Spleen (tissue), 11 donors: ENCODE measurements at regions not wholly inside any gene's neighbourhood (a gene's known extent, or its start where the extent isn't known, plus 50 kb on each side); places are given as distances from the start of the nearest gene placed in this dataset.

Experiments used
- DNase-seq: peaks from one replicate; pipeline ENCODE4 v3.0.0-alpha.2; 2020
- H3K27ac ChIP-seq, 8 donors: fragments of 200-600 bp; sonication (generic) in 7 of 8; 1 replicate in 4 of 8; 2 replicates in 4 of 8; pipeline versions ENCODE4 v1.5.0 to v1.8.0; 2016 to 2021; ENCODE audit warnings: inconsistent platforms in 4 of 8, mild to moderate bottlenecking in 4 of 8, moderate library complexity in 1 of 8
- H3K27me3 ChIP-seq, 7 donors: fragments of 200-600 bp; sonication (generic) in 6 of 7; replicated peaks in 1 of 7; 1 replicate in 4 of 7; 2 replicates in 3 of 7; pipeline versions ENCODE4 v1.5.0 to v1.8.0; 2016 to 2021; ENCODE audit warnings: inconsistent platforms in 3 of 7, mild to moderate bottlenecking in 1 of 7
- H3K36me3 ChIP-seq, 6 donors: fragments of 200-600 bp; sonication (generic) in 5 of 6; 1 replicate in 4 of 6; 2 replicates in 2 of 6; pipeline versions ENCODE4 v1.5.0 to v1.8.0; 2016 to 2021; ENCODE audit warnings: inconsistent platforms in 2 of 6
- H3K4me1 ChIP-seq, 6 donors: fragments of 200-600 bp; sonication (generic) in 5 of 6; 1 replicate in 3 of 6; 2 replicates in 3 of 6; pipeline versions ENCODE4 v1.5.0 to v1.8.0; 2016 to 2021; ENCODE audit warnings: inconsistent platforms in 3 of 6
- H3K4me3 ChIP-seq, 8 donors: fragments of 200-600 bp; sonication (generic) in 7 of 8; 1 replicate in 4 of 8; 2 replicates in 4 of 8; pipeline versions ENCODE4 v1.5.0 to v1.8.0; 2016 to 2021; ENCODE audit warnings: inconsistent platforms in 4 of 8, mild to moderate bottlenecking in 4 of 8, moderate library complexity in 2 of 8
- H3K9me3 ChIP-seq, 8 donors: fragments of 200-600 bp; sonication (generic) in 7 of 8; 1 replicate in 4 of 8; 2 replicates in 4 of 8; pipeline versions ENCODE4 v1.5.0 to v1.8.0; 2016 to 2021; ENCODE audit warnings: inconsistent platforms in 4 of 8
- CTCF ChIP-seq, 11 experiments: fragments of 200-600 bp in 7 of 11; fragments of 450-650 bp in 4 of 11; sonication (generic) in 4 of 11; IDR thresholded peaks in 8 of 11; conservative IDR thresholded peaks in 3 of 11; 1 replicate in 7 of 11; 2 replicates in 4 of 11; pipeline versions ENCODE4 v1.4.0 to v1.8.0; 2016 to 2021; ENCODE audit warnings: antibody characterized with exemption in 11 of 11, inconsistent platforms in 4 of 11, mild to moderate bottlenecking in 1 of 11
- POLR2A ChIP-seq, 3 donors: fragments of 450-650 bp; IDR thresholded peaks; one replicate each; pipeline ENCODE4 v1.5.1; 2017; ENCODE audit warnings: antibody characterized with exemption in 3 of 3, mild to moderate bottlenecking in 1 of 3
- POLR2AphosphoS5 ChIP-seq, 3 donors: sonication (generic); formaldehyde crosslinking; IDR thresholded peaks; one replicate each; pipeline ENCODE4 v1.5.1; 2017; ENCODE audit warnings: antibody characterized with exemption in 3 of 3
- WGBS, 5 donors: extraction: QIAGEN DNeasy Blood & Tissue Kit in 3 of 5; methylation state at CpG; one replicate each; pipeline versions ENCODE4 v1.1.5 to v1.1.7; 2013 to 2018; 5-methylcytosine and 5-hydroxymethylcytosine counted together
- intact Hi-C: fragments of 100-400 bp; cut with DNase I; formaldehyde crosslinking; loops from one replicate; pipeline ENCODE4 v1.15.0; 2023; ENCODE audit warnings: low total_unique reads
- donor health status: healthy with polysubstance abuse.
- donor health status: DM: no; HTN: no; CAD: no; lungs with moderate emphysema.
- donor health status: DM: no; HTN: no; CAD: no.
- donor health status: Bipolar disorder and iron deficiency.
- donor health status: healthy.
- donor health status: DM: no; HTN: no; CAD: no.
- donor health status: DM: yes; HTN: yes; CAD: no.

GRCh38 chr5:126000507-126000906 is 422.7 kb upstream of the GRAMD2B start:
- peaks cover 0 to 3% (median 0%) of the 10 kb centered on the region in 8 donors for H3K9me3 ChIP-seq
- intact Hi-C loops, result no loop called here

GRCh38 chr5:126002222-126002897 is 420.8 kb upstream of the GRAMD2B start:
- intact Hi-C loops, result no loop called here
- DNase-seq, result no peak

More at GRCh38 chr5:126000507-126000906, 422.7 kb upstream of the GRAMD2B start:
- no peak overlapping the region for H3K27ac ChIP-seq
- no peak for DNase-seq
- TF ChIP-seq POLR2A (IDR thresholded peaks at IDR 0.05) (no peak), POLR2AphosphoS5 (IDR thresholded peaks at IDR 0.05) (no peak), CTCF (IDR thresholded peaks at IDR 0.05 in 8 of 11, conservative IDR thresholded peaks at IDR 0.05 in 3 of 11) (no peak)
- no peaks in the 10 kb centered on the region for H3K27me3 ChIP-seq
- no peak overlapping the region for H3K4me3 ChIP-seq
- H3K4me1 ChIP-seq, result peaks cover 0 to 7% (median 0%) of the 10 kb centered on the region in 6 donors
- H3K36me3 ChIP-seq, result no peaks in the 10 kb centered on the region

DNA sequence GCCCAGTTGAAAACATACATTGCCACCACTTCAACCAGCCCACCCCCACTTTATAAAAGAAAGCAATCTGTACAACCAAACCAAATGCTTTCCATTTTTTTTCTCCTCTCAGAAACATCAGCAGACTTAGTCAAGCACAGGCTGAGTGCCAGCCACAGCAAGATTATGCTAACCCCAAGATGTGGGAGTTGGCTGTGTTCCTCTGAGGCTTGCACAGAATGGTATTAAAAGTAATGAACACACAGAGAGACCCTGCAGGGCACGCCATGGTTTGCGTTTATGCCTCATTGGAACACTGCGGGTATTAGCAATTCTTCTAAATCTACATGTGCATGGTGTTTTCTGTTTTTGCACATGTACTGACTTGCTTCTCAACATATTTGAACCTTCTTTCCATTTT is 419.9 kb upstream of the GRAMD2B start:
- H3K27ac ChIP-seq, result no peak overlapping the region
- DNase-seq, result no peak
- no peaks in the 10 kb centered on the region for H3K27me3 ChIP-seq
- TF ChIP-seq POLR2A (IDR thresholded peaks at IDR 0.05) (no peak), CTCF (IDR thresholded peaks at IDR 0.05 in 8 of 11, conservative IDR thresholded peaks at IDR 0.05 in 3 of 11) (no peak), POLR2AphosphoS5 (IDR thresholded peaks at IDR 0.05) (no peak)
- peaks cover 0 to 3% (median 0%) of the 10 kb centered on the region in 8 donors for H3K9me3 ChIP-seq
- H3K36me3 ChIP-seq, result no peaks in the 10 kb centered on the region
- no peak overlapping the region for H3K4me3 ChIP-seq
- intact Hi-C loops, result no loop called here
- peaks cover 0 to 7% (median 0%) of the 10 kb centered on the region in 6 donors for H3K4me1 ChIP-seq
- 62 to 85% (median 68%) methylated on average over 3 of the region's 3 CpGs for WGBS, 5 donors

More at GRCh38 chr5:126002222-126002897, 420.8 kb upstream of the GRAMD2B start:
- WGBS, 5 donors, result 51 to 69% (median 59%) methylated on average over 7 of the region's 7 CpGs
- Histone ChIP-seq H3K27me3 (no peaks in the 10 kb centered on the region), H3K9me3 (peaks cover 0 to 3% (median 0%) of the 10 kb centered on the region in 8 donors), H3K27ac (peak overlapping the region in 1 of 8 donors; percentile 25), H3K36me3 (no peaks in the 10 kb centered on the region), H3K4me3 (no peak overlapping the region), H3K4me1 (peaks cover 0 to 7% (median 0%) of the 10 kb centered on the region in 6 donors)
- TF ChIP-seq POLR2AphosphoS5 (IDR thresholded peaks at IDR 0.05) (no peak), CTCF (IDR thresholded peaks at IDR 0.05 in 8 of 11, conservative IDR thresholded peaks at IDR 0.05 in 3 of 11) (no peak), POLR2A (IDR thresholded peaks at IDR 0.05) (no peak)

DNA sequence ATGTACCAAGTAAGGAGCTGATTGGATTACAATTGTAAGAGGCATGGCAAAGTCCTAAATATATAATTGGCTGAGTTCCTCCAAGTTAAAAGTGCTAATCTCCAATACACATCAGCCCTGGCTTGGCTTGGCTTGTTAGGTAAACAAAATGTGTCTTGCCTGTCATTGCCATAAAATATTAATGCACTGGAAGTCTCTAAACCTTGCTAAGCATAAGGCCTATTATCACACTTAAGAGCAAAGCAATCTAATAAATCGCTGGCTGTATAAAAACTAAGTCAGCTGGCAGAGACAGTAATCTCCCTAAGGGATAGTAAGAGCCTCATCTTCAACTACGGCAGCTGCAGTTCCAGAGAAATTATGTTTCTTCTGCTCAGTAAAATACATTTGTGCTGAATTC is 418.6 kb upstream of the GRAMD2B start:
- Histone ChIP-seq H3K4me1 (peaks cover 0 to 7% (median 0%) of the 10 kb centered on the region in 6 donors), H3K36me3 (no peaks in the 10 kb centered on the region), H3K4me3 (no peak overlapping the region), H3K9me3 (no peaks in the 10 kb centered on the region), H3K27me3 (no peaks in the 10 kb centered on the region), H3K27ac (no peak overlapping the region)
- no peak for DNase-seq
- 78 to 91% (median 86%) methylated on average over 2 of the region's 2 CpGs for WGBS, 5 donors
- intact Hi-C loops, result no loop called here
- no peak for TF ChIP-seq CTCF (IDR thresholded peaks at IDR 0.05 in 8 of 11, conservative IDR thresholded peaks at IDR 0.05 in 3 of 11)
- TF ChIP-seq POLR2A (IDR thresholded peaks at IDR 0.05), result no peak
- TF ChIP-seq POLR2AphosphoS5 (IDR thresholded peaks at IDR 0.05), result no peak
